Fibroblast of lung (primary cell): ENCODE measurements at regions not wholly inside any gene's neighbourhood (a gene's known extent, or its start where the extent isn't known, plus 50 kb on each side); places are given as distances from the start of the nearest gene placed in this dataset.

Experiments
- DNase-seq, 2 donors: peaks; one replicate each; pipeline versions ENCODE4 v3.0.0 to v3.0.0-alpha.2; 2010; ENCODE audit warnings: low read depth in 2 of 2
- H2AFZ ChIP-seq: 2 replicates; pipeline ENCODE4 v1.5.1; 2012; ENCODE audit warnings: low read length, control low read depth, inconsistent platforms
- H3K27ac ChIP-seq: 2 replicates; pipeline ENCODE4 v1.5.1; 2011; ENCODE audit warnings: low read length, control low read depth; ENCODE audit not compliant: insufficient read depth
- H3K27me3 ChIP-seq: 2 replicates; pipeline ENCODE4 v1.5.1; 2011; ENCODE audit warnings: mild to moderate bottlenecking, low read length; ENCODE audit not compliant: control insufficient read depth, insufficient read depth
- H3K36me3 ChIP-seq: 2 replicates; pipeline ENCODE4 v1.5.1; 2011; ENCODE audit warnings: low read length; ENCODE audit not compliant: control insufficient read depth, insufficient read depth
- H3K4me1 ChIP-seq: 2 replicates; pipeline ENCODE4 v1.5.1; 2011; ENCODE audit warnings: low read length; ENCODE audit not compliant: control insufficient read depth, insufficient read depth; ENCODE audit errors: extremely low read depth
- H3K4me2 ChIP-seq: 2 replicates; pipeline ENCODE4 v1.5.1; 2011; ENCODE audit warnings: low read length, control low read depth; ENCODE audit not compliant: insufficient read depth; ENCODE audit errors: extremely low read depth
- H3K4me3 ChIP-seq, 4 experiments: fragments of 200-600 bp in 1 of 4; sonication (generic) in 1 of 4; replicated peaks in 1 of 4; 2 replicates each; pipeline ENCODE4 v1.5.1; 2011 to 2016; ENCODE audit warnings: low read length in 4 of 4, low read depth in 3 of 4, mild to moderate bottlenecking in 3 of 4, control low read depth in 2 of 4, inconsistent platforms in 1 of 4, mixed read lengths in 1 of 4; ENCODE audit not compliant: insufficient read depth in 1 of 4; ENCODE audit errors: control extremely low read depth in 1 of 4
- H3K79me2 ChIP-seq: 2 replicates; pipeline ENCODE4 v1.5.1; 2012; ENCODE audit warnings: mild to moderate bottlenecking, low read length, inconsistent platforms; ENCODE audit not compliant: control insufficient read depth, insufficient read depth
- H3K9ac ChIP-seq: 2 replicates; pipeline ENCODE4 v1.5.1; 2011; ENCODE audit warnings: mild to moderate bottlenecking, low read length, control low read depth; ENCODE audit not compliant: insufficient read depth
- H3K9me3 ChIP-seq: 2 replicates; pipeline ENCODE4 v1.5.1; 2012; ENCODE audit warnings: low read depth, low read length; ENCODE audit not compliant: control insufficient read depth, insufficient read depth
- H4K20me1 ChIP-seq: 2 replicates; pipeline ENCODE4 v1.5.1; 2011; ENCODE audit warnings: low read length; ENCODE audit not compliant: control insufficient read depth, insufficient read depth; ENCODE audit errors: extremely low read depth
- EZH2 ChIP-seq: IDR thresholded peaks from 2 replicates; pipeline ENCODE4 v1.5.1; 2012; ENCODE audit warnings: low read length, control low read depth, mild to moderate bottlenecking; ENCODE audit errors: missing control alignments
- TF ChIP-seq, protein P1 (sequence below), 2 donors: IDR thresholded peaks in 1 of 2; conservative IDR thresholded peaks in 1 of 2; 1 replicate in 1 of 2; 2 replicates in 1 of 2; pipeline ENCODE4 v1.5.1; 2011 to 2012; ENCODE audit warnings: low read length in 2 of 2, control low read depth in 1 of 2, inconsistent platforms in 1 of 2, low read depth in 1 of 2, mild to moderate bottlenecking in 1 of 2

GRCh38 chr22:49284931-49285330 is 542.7 kb downstream of the BRD1 start:
- Histone ChIP-seq H3K9me3 (no peaks in the 10 kb centered on the region), H3K36me3 (no peaks in the 10 kb centered on the region), H3K27me3 (no peaks in the 10 kb centered on the region), H3K27ac (no peak overlapping the region), H4K20me1 (no peaks in the 10 kb centered on the region), H3K4me3 (no peak overlapping the region), H2AFZ (no peak overlapping the region), H3K9ac (no peak overlapping the region), H3K79me2 (no peaks in the 10 kb centered on the region), H3K4me2 (no peak overlapping the region), H3K4me1 (no peaks in the 10 kb centered on the region)
- no peak for TF ChIP-seq EZH2
- TF ChIP-seq, protein P1, sequence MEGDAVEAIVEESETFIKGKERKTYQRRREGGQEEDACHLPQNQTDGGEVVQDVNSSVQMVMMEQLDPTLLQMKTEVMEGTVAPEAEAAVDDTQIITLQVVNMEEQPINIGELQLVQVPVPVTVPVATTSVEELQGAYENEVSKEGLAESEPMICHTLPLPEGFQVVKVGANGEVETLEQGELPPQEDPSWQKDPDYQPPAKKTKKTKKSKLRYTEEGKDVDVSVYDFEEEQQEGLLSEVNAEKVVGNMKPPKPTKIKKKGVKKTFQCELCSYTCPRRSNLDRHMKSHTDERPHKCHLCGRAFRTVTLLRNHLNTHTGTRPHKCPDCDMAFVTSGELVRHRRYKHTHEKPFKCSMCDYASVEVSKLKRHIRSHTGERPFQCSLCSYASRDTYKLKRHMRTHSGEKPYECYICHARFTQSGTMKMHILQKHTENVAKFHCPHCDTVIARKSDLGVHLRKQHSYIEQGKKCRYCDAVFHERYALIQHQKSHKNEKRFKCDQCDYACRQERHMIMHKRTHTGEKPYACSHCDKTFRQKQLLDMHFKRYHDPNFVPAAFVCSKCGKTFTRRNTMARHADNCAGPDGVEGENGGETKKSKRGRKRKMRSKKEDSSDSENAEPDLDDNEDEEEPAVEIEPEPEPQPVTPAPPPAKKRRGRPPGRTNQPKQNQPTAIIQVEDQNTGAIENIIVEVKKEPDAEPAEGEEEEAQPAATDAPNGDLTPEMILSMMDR (conservative IDR thresholded peaks at IDR 0.05 in 1 of 2, IDR thresholded peaks at IDR 0.05 in 1 of 2; ENCODE audit: low read depth in 1 of 2, low read length in 2 of 2): no peak
- DNase-seq: no peak

- H2AFZ ChIP-seq: no peak overlapping the region
- H3K4me2 ChIP-seq: no peak overlapping the region
- no peak overlapping the region for H3K27ac ChIP-seq
- DNase-seq: no peak
- H4K20me1 ChIP-seq: no peaks in the 10 kb centered on the region
- H3K9ac ChIP-seq: no peak overlapping the region
- no peaks in the 10 kb centered on the region for H3K36me3 ChIP-seq
- no peaks in the 10 kb centered on the region for H3K9me3 ChIP-seq
- no peaks in the 10 kb centered on the region for H3K79me2 ChIP-seq
- TF ChIP-seq EZH2: no peak
- H3K27me3 ChIP-seq: no peaks in the 10 kb centered on the region
- H3K4me3 ChIP-seq: no peak overlapping the region
- no peaks in the 10 kb centered on the region for H3K4me1 ChIP-seq
These were observed 543.5 kb downstream of the BRD1 start for GRCh38 chr22:49284056-49284784.

- no peaks in the 10 kb centered on the region for H3K36me3 ChIP-seq
- no peak overlapping the region for H3K4me3 ChIP-seq
- no peak for TF ChIP-seq EZH2
- TF ChIP-seq, protein P1 (conservative IDR thresholded peaks at IDR 0.05 in 1 of 2, IDR thresholded peaks at IDR 0.05 in 1 of 2; ENCODE audit: low read depth in 1 of 2, low read length in 2 of 2): no peak
- no peaks in the 10 kb centered on the region for H3K4me1 ChIP-seq
- no peak overlapping the region for H3K27ac ChIP-seq
- no peak overlapping the region for H3K4me2 ChIP-seq
- DNase-seq: no peak
- no peaks in the 10 kb centered on the region for H3K9me3 ChIP-seq
- H3K79me2 ChIP-seq: no peaks in the 10 kb centered on the region
- H3K27me3 ChIP-seq: no peaks in the 10 kb centered on the region
- H3K9ac ChIP-seq: no peak overlapping the region
- no peaks in the 10 kb centered on the region for H4K20me1 ChIP-seq
- H2AFZ ChIP-seq: no peak overlapping the region
These were observed 545.1 kb downstream of the BRD1 start for GRCh38 chr22:49282596-49282995.
